HepG2 (cell line): ENCODE measurements at regions not wholly inside any gene's neighbourhood (a gene's known extent, or its start where the extent isn't known, plus 50 kb on each side); places are given as distances from the start of the nearest gene placed in this dataset.

Source experiments
- ATAC-seq: fragments of 200-7000 bp; cut with Tn5 transposase; 3 replicates; pipeline ENCODE4 v1.9.1; 2020; ENCODE audit warnings: mild to moderate bottlenecking, moderate library complexity
- BruUV-seq: library from RNA; stranded (reverse); fragments of 400-500 nt; replicated peaks from 2 replicates; lab custom pipeline; 2021; lab: Mats Ljungman, UMichigan
- CTCF ChIA-PET: fragments of 300-600 bp; formaldehyde crosslinking; extraction: SDS; loops from one replicate; lab custom pipeline; 2021; ENCODE audit warnings: low total read pairs, inconsistent platforms, low intra/inter-chr PET ratio; lab: Yijun Ruan, JAX
- POLR2A ChIA-PET: fragments of 350-600 bp; sonication (Branson Sonifier 250); formaldehyde crosslinking; loops from one replicate; lab custom pipeline; 2020; ENCODE audit warnings: antibody characterized with exemption, inconsistent platforms; lab: Yijun Ruan, JAX
- DNase-seq: peaks from one replicate; pipeline ENCODE4 v3.0.0-alpha.2; 2015; ENCODE audit warnings: low spot score
- FAIRE-seq: peaks from 3 replicates; lab custom pipeline; 2011; peaks lifted over from hg19 to GRCh38; lab: Jason Lieb, UNC
- H2AFZ ChIP-seq: one replicate; pipeline ENCODE4 v1.6.1; 2011; ENCODE audit warnings: low read length, inconsistent platforms
- H3K27ac ChIP-seq: fragments of 300-600 bp; 3 replicates; pipeline ENCODE4 v1.8.0; 2011; ENCODE audit warnings: mixed run types, mild to moderate bottlenecking, mixed read lengths, low read length, inconsistent platforms; ENCODE audit not compliant: insufficient read depth; ENCODE audit errors: extremely low read length
- H3K27me3 ChIP-seq, 2 experiments: fragments of 200-600 bp in 1 of 2; 2 replicates in 1 of 2; 3 replicates in 1 of 2; pipeline versions ENCODE4 v1.6.0 to v1.8.0; 2011; ENCODE audit warnings: low read length in 2 of 2, mild to moderate bottlenecking in 2 of 2, moderate library complexity in 2 of 2, inconsistent platforms in 1 of 2; ENCODE audit not compliant: insufficient read depth in 2 of 2, control insufficient read depth in 1 of 2
- H3K36me3 ChIP-seq, 2 experiments: fragments of 200-600 bp in 1 of 2; replicated peaks in 1 of 2; 2 replicates in 1 of 2; 3 replicates in 1 of 2; pipeline versions ENCODE4 v1.5.1 to v1.8.0; 2011; ENCODE audit warnings: low read length in 2 of 2, inconsistent platforms in 1 of 2; ENCODE audit not compliant: insufficient read depth in 2 of 2, control insufficient read depth in 1 of 2
- H3K4me1 ChIP-seq: 2 replicates; pipeline ENCODE4 v1.5.1; 2012; ENCODE audit warnings: low read length, inconsistent platforms; ENCODE audit not compliant: insufficient read depth
- H3K4me2 ChIP-seq: 2 replicates; pipeline ENCODE4 v1.6.0; 2011; ENCODE audit warnings: low read depth, low read length, inconsistent platforms
- H3K4me3 ChIP-seq, 3 experiments: fragments of 200-600 bp in 1 of 3; sonication (generic), shearing (Covaris generic) in 1 of 3; replicated peaks in 1 of 3; 2 replicates each; pipeline ENCODE4 v1.5.1; 2011 to 2016; ENCODE audit warnings: low read length in 3 of 3, inconsistent platforms in 2 of 3, low read depth in 2 of 3, mild to moderate bottlenecking in 2 of 3, control low read depth in 1 of 3, mixed read lengths in 1 of 3; ENCODE audit not compliant: insufficient read depth in 1 of 3
- H3K79me2 ChIP-seq: one replicate; pipeline ENCODE4 v1.6.1; 2011; ENCODE audit warnings: low read length, inconsistent platforms; ENCODE audit not compliant: insufficient read depth
- H3K9ac ChIP-seq: 2 replicates; pipeline ENCODE4 v1.6.0; 2011; ENCODE audit warnings: mild to moderate bottlenecking, low read depth, low read length, inconsistent platforms; ENCODE audit not compliant: insufficient read depth
- H3K9me3 ChIP-seq: 2 replicates; pipeline ENCODE4 v1.5.1; 2012; ENCODE audit warnings: mild to moderate bottlenecking, low read length
- H4K20me1 ChIP-seq: 2 replicates; pipeline ENCODE4 v1.6.0; 2011; ENCODE audit warnings: inconsistent platforms, mild to moderate bottlenecking, low read length, moderate library complexity; ENCODE audit not compliant: insufficient read depth
- DMAP1 ChIP-seq: IDR thresholded peaks from 2 replicates; pipeline ENCODE4 v1.6.1; 2016
- HES4 ChIP-seq: sonication (generic); formaldehyde crosslinking; IDR thresholded peaks from 2 replicates; pipeline ENCODE4 v1.9.0; 2021; ENCODE audit warnings: mild to moderate bottlenecking, missing genetic modification reagents, borderline replicate concordance
- HNRNPUL1 ChIP-seq: fragments of 200-400 bp; formaldehyde crosslinking; IDR thresholded peaks from 2 replicates; pipeline ENCODE4 v1.6.1; 2017; ENCODE audit warnings: low read depth, mild to moderate bottlenecking, low read length, moderate library complexity
- ISL2 ChIP-seq: sonication (generic); formaldehyde crosslinking; IDR thresholded peaks from 2 replicates; pipeline ENCODE4 v1.5.0; 2020; ENCODE audit warnings: missing genetic modification reagents
- NFIB ChIP-seq: sonication (generic); formaldehyde crosslinking; IDR thresholded peaks from 2 replicates; pipeline ENCODE4 v1.9.0; 2021; ENCODE audit warnings: missing genetic modification reagents, mild to moderate bottlenecking, borderline replicate concordance
- NRL ChIP-seq: sonication (generic); formaldehyde crosslinking; IDR thresholded peaks from 2 replicates; pipeline ENCODE4 v1.5.0; 2020; ENCODE audit warnings: missing genetic modification reagents, mild to moderate bottlenecking, moderate library complexity, borderline replicate concordance
- PITX1 ChIP-seq: sonication (generic); formaldehyde crosslinking; IDR thresholded peaks from 2 replicates; pipeline ENCODE4 v1.5.1; 2020; ENCODE audit warnings: mild to moderate bottlenecking, missing genetic modification reagents
- THAP11 ChIP-seq: IDR thresholded peaks from 2 replicates; pipeline ENCODE4 v1.6.1; 2016; ENCODE audit warnings: missing biosample characterization, missing genetic modification reagents
- ZBTB42 ChIP-seq: sonication (generic); formaldehyde crosslinking; IDR thresholded peaks from 2 replicates; pipeline ENCODE4 v1.5.0; 2020; ENCODE audit warnings: mild to moderate bottlenecking, missing genetic modification reagents
- ZNF253 ChIP-seq: sonication (generic); formaldehyde crosslinking; IDR thresholded peaks from 2 replicates; pipeline ENCODE4 v1.8.0; 2022; ENCODE audit warnings: mild to moderate bottlenecking, missing genetic modification reagents, borderline replicate concordance
- WGBS: methylation state at CpG from one replicate; pipeline ENCODE4 v1.1.6; 2017; ENCODE audit warnings: low lambda C conversion rate; 5-methylcytosine and 5-hydroxymethylcytosine counted together
- in situ Hi-C: cut with HindIII; loops from 2 replicates; pipeline ENCODE4 v1.10.0; 2017; ENCODE audit warnings: low pct_unique_long_range_greater_than_20kb; ENCODE audit not compliant: extremely low pct_ligation_motif_present
- intact Hi-C: fragments of 100-400 bp; cut with micrococcal nuclease; formaldehyde crosslinking; loops from one replicate; pipeline ENCODE4 v1.10.0; 2022; ENCODE audit not compliant: unreplicated experiment
- TF ChIP-seq, protein P1 (sequence below): sonication (generic); formaldehyde crosslinking; IDR thresholded peaks from 2 replicates; pipeline ENCODE4 v1.4.0; 2020; ENCODE audit warnings: missing genetic modification reagents

DNA sequence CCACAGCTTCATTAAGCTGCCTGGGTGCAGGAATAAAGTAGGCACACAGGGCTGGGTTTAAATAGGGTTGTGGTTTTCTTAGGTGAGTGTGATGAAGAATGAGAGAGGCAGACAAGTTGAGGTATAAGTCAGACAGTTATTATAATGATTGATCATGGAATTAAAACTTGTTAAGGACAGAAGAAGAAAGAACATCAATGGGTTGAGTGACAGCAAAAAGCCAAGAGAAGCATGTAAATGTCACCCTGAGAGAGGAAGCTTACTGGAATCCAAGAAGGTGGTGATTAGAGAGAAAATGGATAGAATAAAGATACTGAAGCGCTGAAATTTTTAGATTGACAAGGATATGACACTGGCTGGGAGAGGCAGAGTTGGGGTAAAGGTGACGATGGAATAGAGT lies 325.2 kb upstream of the SLITRK1 start:
- Histone ChIP-seq H3K4me3 (no peak overlapping the region), H4K20me1 (no peaks in the 10 kb centered on the region), H3K4me2 (no peak overlapping the region), H3K36me3 (no peaks in the 10 kb centered on the region), H3K4me1 (no peaks in the 10 kb centered on the region), H3K9ac (no peak overlapping the region), H3K79me2 (no peaks in the 10 kb centered on the region), H3K27ac (no peak overlapping the region), H2AFZ (no peak overlapping the region), H3K9me3 (peaks cover 7% of the 10 kb centered on the region; the same call in 1 of the 2 replicates), H3K27me3 (no peaks in the 10 kb centered on the region)
- in situ Hi-C loops, result no loop called here
- 0% methylated on average over 2 of the region's 2 CpGs for WGBS
- TF ChIP-seq HES4 (CRISPR knock-in tag), result no peak
- TF ChIP-seq, protein P1, sequence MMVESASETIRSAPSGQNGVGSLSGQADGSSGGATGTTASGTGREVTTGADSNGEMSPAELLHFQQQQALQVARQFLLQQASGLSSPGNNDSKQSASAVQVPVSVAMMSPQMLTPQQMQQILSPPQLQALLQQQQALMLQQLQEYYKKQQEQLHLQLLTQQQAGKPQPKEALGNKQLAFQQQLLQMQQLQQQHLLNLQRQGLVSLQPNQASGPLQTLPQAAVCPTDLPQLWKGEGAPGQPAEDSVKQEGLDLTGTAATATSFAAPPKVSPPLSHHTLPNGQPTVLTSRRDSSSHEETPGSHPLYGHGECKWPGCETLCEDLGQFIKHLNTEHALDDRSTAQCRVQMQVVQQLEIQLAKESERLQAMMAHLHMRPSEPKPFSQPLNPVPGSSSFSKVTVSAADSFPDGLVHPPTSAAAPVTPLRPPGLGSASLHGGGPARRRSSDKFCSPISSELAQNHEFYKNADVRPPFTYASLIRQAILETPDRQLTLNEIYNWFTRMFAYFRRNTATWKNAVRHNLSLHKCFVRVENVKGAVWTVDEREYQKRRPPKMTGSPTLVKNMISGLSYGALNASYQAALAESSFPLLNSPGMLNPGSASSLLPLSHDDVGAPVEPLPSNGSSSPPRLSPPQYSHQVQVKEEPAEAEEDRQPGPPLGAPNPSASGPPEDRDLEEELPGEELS, result no peak
- TF ChIP-seq PITX1 (CRISPR knock-in tag), result no peak
- no peak for TF ChIP-seq NFIB (CRISPR knock-in tag)
- TF ChIP-seq ISL2, result no peak
- no peak for TF ChIP-seq NRL (CRISPR knock-in tag)
- no peak for TF ChIP-seq DMAP1 (CRISPR knock-in tag)
- TF ChIP-seq THAP11 (CRISPR knock-in tag), result no peak
- TF ChIP-seq ZBTB42, result no peak
- TF ChIP-seq HNRNPUL1, result no peak
- TF ChIP-seq ZNF253 (CRISPR knock-in tag), result no peak
- FAIRE-seq (no peak), DNase-seq (no peak), ATAC-seq (no peak)
- ChIA-PET POLR2A (no interaction called here), CTCF (no interaction called here)
- no TSS peak for BruUV-seq
- intact Hi-C loops, result no loop called here
